ENCODE measurements at regions not wholly inside any gene's neighbourhood (a gene's known extent, or its start where the extent isn't known, plus 50 kb on each side); places are given as distances from the start of the nearest gene placed in this dataset.

GRCh38 chr2:151038516-151038915 is 223.1 kb downstream of the RBM43 start:
- no TSS peak for BruUV-seq (replicated peaks)
- Histone ChIP-seq H3K36me3 (ENCODE audit: control insufficient read depth, insufficient read depth, low read length) (no peaks in the 10 kb centered on the region), H3K4me3 (ENCODE audit: low read depth in 2 of 2, low read length in 2 of 2) (no peak overlapping the region), H3K4me1 (ENCODE audit: control insufficient read depth, insufficient read depth, low read length) (no peaks in the 10 kb centered on the region), H3K27me3 (ENCODE audit: control insufficient read depth, insufficient read depth, low read length) (no peaks in the 10 kb centered on the region), H3K27ac (ENCODE audit: low read length) (no peak overlapping the region), H3K9me3 (ENCODE audit: control insufficient read depth, insufficient read depth, low read depth, low read length) (no peaks in the 10 kb centered on the region)
- TF ChIP-seq TCF7L2 (IDR thresholded peaks at IDR 0.05; ENCODE audit: low read depth, low read length) (no peak), POLR2AphosphoS5 (IDR thresholded peaks at IDR 0.05; ENCODE audit: low read depth, low read length) (no peak), SIN3A (IDR thresholded peaks at IDR 0.05; ENCODE audit: borderline replicate concordance, insufficient read depth, low read depth, low read length) (no peak)
- TF ChIP-seq, protein P1, sequence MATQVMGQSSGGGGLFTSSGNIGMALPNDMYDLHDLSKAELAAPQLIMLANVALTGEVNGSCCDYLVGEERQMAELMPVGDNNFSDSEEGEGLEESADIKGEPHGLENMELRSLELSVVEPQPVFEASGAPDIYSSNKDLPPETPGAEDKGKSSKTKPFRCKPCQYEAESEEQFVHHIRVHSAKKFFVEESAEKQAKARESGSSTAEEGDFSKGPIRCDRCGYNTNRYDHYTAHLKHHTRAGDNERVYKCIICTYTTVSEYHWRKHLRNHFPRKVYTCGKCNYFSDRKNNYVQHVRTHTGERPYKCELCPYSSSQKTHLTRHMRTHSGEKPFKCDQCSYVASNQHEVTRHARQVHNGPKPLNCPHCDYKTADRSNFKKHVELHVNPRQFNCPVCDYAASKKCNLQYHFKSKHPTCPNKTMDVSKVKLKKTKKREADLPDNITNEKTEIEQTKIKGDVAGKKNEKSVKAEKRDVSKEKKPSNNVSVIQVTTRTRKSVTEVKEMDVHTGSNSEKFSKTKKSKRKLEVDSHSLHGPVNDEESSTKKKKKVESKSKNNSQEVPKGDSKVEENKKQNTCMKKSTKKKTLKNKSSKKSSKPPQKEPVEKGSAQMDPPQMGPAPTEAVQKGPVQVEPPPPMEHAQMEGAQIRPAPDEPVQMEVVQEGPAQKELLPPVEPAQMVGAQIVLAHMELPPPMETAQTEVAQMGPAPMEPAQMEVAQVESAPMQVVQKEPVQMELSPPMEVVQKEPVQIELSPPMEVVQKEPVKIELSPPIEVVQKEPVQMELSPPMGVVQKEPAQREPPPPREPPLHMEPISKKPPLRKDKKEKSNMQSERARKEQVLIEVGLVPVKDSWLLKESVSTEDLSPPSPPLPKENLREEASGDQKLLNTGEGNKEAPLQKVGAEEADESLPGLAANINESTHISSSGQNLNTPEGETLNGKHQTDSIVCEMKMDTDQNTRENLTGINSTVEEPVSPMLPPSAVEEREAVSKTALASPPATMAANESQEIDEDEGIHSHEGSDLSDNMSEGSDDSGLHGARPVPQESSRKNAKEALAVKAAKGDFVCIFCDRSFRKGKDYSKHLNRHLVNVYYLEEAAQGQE (IDR thresholded peaks at IDR 0.05; ENCODE audit: insufficient read depth in 1 of 2, low read depth in 2 of 2, low read length in 1 of 2), result no peak
- TF ChIP-seq, protein P2, sequence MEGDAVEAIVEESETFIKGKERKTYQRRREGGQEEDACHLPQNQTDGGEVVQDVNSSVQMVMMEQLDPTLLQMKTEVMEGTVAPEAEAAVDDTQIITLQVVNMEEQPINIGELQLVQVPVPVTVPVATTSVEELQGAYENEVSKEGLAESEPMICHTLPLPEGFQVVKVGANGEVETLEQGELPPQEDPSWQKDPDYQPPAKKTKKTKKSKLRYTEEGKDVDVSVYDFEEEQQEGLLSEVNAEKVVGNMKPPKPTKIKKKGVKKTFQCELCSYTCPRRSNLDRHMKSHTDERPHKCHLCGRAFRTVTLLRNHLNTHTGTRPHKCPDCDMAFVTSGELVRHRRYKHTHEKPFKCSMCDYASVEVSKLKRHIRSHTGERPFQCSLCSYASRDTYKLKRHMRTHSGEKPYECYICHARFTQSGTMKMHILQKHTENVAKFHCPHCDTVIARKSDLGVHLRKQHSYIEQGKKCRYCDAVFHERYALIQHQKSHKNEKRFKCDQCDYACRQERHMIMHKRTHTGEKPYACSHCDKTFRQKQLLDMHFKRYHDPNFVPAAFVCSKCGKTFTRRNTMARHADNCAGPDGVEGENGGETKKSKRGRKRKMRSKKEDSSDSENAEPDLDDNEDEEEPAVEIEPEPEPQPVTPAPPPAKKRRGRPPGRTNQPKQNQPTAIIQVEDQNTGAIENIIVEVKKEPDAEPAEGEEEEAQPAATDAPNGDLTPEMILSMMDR (IDR thresholded peaks at IDR 0.05), result no peak
- in situ Hi-C loops (cut with HindIII; ENCODE audit: low pct_unique_long_range_greater_than_20kb, low sequenced_read_pairs), result no loop called here
- ChIA-PET CTCF (no interaction called here), POLR2A (no interaction called here)
- no peak for DNase-seq (ENCODE audit: low read depth, low spot score)
- no peak for ATAC-seq
- intact Hi-C loops (cut with micrococcal nuclease; ENCODE audit: unreplicated experiment), result no loop called here

DNA sequence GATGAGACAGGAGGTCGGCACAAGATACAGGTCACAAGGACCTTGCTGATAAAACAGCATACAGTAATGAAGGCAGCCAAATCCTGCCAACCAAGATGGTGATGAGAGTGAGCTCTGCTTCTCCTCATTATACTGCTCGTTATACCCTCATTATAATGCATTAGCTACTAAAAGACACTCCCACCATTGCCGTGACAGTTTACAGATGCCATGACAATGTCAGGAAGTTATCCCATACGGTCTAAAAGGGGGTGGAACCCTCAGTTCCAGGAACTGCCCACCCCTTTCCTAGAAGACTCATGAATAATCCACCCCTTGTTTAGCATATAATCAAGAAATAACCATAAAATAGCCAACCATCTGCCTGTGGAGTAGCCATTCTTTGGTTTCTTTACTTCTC is 224.2 kb downstream of the RBM43 start:
- Histone ChIP-seq H3K27ac (ENCODE audit: low read length) (no peak overlapping the region), H3K4me3 (ENCODE audit: low read depth in 2 of 2, low read length in 2 of 2) (no peak overlapping the region), H3K27me3 (ENCODE audit: control insufficient read depth, insufficient read depth, low read length) (no peaks in the 10 kb centered on the region), H3K36me3 (ENCODE audit: control insufficient read depth, insufficient read depth, low read length) (no peaks in the 10 kb centered on the region), H3K4me1 (ENCODE audit: control insufficient read depth, insufficient read depth, low read length) (no peaks in the 10 kb centered on the region), H3K9me3 (ENCODE audit: control insufficient read depth, insufficient read depth, low read depth, low read length) (no peaks in the 10 kb centered on the region)
- TF ChIP-seq POLR2AphosphoS5 (IDR thresholded peaks at IDR 0.05; ENCODE audit: low read depth, low read length) (no peak), TCF7L2 (IDR thresholded peaks at IDR 0.05; ENCODE audit: low read depth, low read length) (no peak), SIN3A (IDR thresholded peaks at IDR 0.05; ENCODE audit: borderline replicate concordance, insufficient read depth, low read depth, low read length) (no peak)
- TF ChIP-seq, protein P2 (IDR thresholded peaks at IDR 0.05), result no peak
- TF ChIP-seq, protein P1 (IDR thresholded peaks at IDR 0.05; ENCODE audit: insufficient read depth in 1 of 2, low read depth in 2 of 2, low read length in 1 of 2), result no peak
- ChIA-PET CTCF (no interaction called here), POLR2A (no interaction called here)
- ATAC-seq, result no peak
- intact Hi-C loops (cut with micrococcal nuclease; ENCODE audit: unreplicated experiment) (no loop called here), in situ Hi-C loops (cut with HindIII; ENCODE audit: low pct_unique_long_range_greater_than_20kb, low sequenced_read_pairs) (no loop called here)
- DNase-seq (ENCODE audit: low read depth, low spot score), result no peak
- no TSS peak for BruUV-seq (replicated peaks)
